Mammary epithelial cell (primary cell): ENCODE measurements at regions not wholly inside any gene's neighbourhood (a gene's known extent, or its start where the extent isn't known, plus 50 kb on each side); places are given as distances from the start of the nearest gene placed in this dataset.

Source experiments
- CTCF ChIP-seq, 2 donors: IDR thresholded peaks in 1 of 2; conservative IDR thresholded peaks in 1 of 2; 2 replicates each; pipeline ENCODE4 v1.5.1; 2011 to 2012; ENCODE audit warnings: inconsistent platforms in 2 of 2, low read length in 2 of 2, mild to moderate bottlenecking in 2 of 2, control low read depth in 1 of 2, low read depth in 1 of 2; ENCODE audit not compliant: insufficient read depth in 1 of 2; ENCODE audit errors: extremely low read depth in 1 of 2
- EZH2 ChIP-seq: IDR thresholded peaks from 2 replicates; pipeline ENCODE4 v1.6.1; 2012; ENCODE audit warnings: low read length, inconsistent platforms, borderline replicate concordance

DNA sequence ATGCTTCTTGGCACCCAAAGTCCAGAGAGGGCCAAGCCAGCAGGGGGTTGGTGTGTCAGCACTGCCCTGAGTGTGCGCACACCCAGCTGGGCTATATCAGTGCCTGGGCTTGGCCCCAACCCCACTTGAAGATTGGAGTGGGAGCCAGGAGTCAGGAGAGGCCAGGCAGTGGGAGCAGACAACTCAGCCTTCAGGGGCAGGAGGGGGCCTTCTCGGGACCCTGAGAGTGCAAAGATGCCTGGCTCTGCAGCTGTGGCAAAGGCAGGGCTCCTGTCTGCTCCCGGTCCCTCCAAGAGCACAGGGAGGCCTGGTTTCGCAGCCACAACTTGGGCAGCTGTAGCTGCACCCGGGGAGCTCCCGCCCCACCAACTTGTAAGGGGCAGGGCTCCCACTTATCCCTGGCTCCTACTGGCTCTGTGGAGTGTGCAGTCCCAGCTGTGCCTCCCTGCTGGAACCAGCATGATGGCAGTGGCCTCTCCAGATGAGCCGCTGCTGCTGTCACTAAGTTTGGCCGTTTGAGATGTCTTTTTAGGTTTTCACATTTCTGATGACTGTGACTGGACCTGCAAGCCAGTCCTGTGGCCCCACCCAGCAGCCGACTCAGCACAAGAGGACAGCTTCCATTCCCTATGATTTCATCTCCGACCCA lies 148.8 kb upstream of the HS6ST1 start:
- TF ChIP-seq EZH2 = no peak
- TF ChIP-seq CTCF (conservative IDR thresholded peaks at IDR 0.05 in 1 of 2, IDR thresholded peaks at IDR 0.05 in 1 of 2; ENCODE audit: extremely low read depth in 1 of 2, insufficient read depth in 1 of 2, low read depth in 1 of 2, low read length in 2 of 2) = no peak
